Loucy (cell line): ENCODE measurements at regions not wholly inside any gene's neighbourhood (a gene's known extent, or its start where the extent isn't known, plus 50 kb on each side); places are given as distances from the start of the nearest gene placed in this dataset.

Source experiments
- CTCF ChIP-seq: fragments of 200-600 bp; sonication (generic); conservative IDR thresholded peaks from 2 replicates; pipeline ENCODE4 v1.5.1; 2014; ENCODE audit warnings: mild to moderate bottlenecking, antibody characterized with exemption, low read length
- EZH2phosphoT487 ChIP-seq: fragments of 200-600 bp; IDR thresholded peaks from 2 replicates; pipeline ENCODE4 v1.6.1; 2018; ENCODE audit warnings: antibody characterized with exemption, mild to moderate bottlenecking, moderate library complexity, borderline replicate concordance

GRCh38 chr2:198518935-198519334, 714.5 kb downstream of the PLCL1 start:
- no peak for TF ChIP-seq CTCF
- TF ChIP-seq EZH2phosphoT487, result no peak
